ENCODE measurements at regions not wholly inside any gene's neighbourhood (a gene's known extent, or its start where the extent isn't known, plus 50 kb on each side); places are given as distances from the start of the nearest gene placed in this dataset.

GRCh38 chr3:22994781-22995180, 208.3 kb upstream of the UBE2E2 start:
- TF ChIP-seq, protein P1, sequence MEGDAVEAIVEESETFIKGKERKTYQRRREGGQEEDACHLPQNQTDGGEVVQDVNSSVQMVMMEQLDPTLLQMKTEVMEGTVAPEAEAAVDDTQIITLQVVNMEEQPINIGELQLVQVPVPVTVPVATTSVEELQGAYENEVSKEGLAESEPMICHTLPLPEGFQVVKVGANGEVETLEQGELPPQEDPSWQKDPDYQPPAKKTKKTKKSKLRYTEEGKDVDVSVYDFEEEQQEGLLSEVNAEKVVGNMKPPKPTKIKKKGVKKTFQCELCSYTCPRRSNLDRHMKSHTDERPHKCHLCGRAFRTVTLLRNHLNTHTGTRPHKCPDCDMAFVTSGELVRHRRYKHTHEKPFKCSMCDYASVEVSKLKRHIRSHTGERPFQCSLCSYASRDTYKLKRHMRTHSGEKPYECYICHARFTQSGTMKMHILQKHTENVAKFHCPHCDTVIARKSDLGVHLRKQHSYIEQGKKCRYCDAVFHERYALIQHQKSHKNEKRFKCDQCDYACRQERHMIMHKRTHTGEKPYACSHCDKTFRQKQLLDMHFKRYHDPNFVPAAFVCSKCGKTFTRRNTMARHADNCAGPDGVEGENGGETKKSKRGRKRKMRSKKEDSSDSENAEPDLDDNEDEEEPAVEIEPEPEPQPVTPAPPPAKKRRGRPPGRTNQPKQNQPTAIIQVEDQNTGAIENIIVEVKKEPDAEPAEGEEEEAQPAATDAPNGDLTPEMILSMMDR (IDR thresholded peaks at IDR 0.05; ENCODE audit: control extremely low read depth in 1 of 3, insufficient read depth in 1 of 3, low read depth in 1 of 3, low read length in 3 of 3) = no peak
- TF ChIP-seq KDM1A (IDR thresholded peaks at IDR 0.05; ENCODE audit: borderline replicate concordance, low read length) = no peak
- no peak for TF ChIP-seq MAFK (IDR thresholded peaks at IDR 0.05; ENCODE audit: low read depth, low read length)
- TF ChIP-seq GTF2F1 (IDR thresholded peaks at IDR 0.05; ENCODE audit: borderline replicate concordance, low read depth, low read length) = no peak
- TF ChIP-seq SP1 (IDR thresholded peaks at IDR 0.05; ENCODE audit: low read depth, low read length) = no peak
- no peak for TF ChIP-seq POU5F1 (IDR thresholded peaks at IDR 0.05; ENCODE audit: low read depth, low read length)
- no peak for TF ChIP-seq NANOG (IDR thresholded peaks at IDR 0.05; ENCODE audit: insufficient read depth, low read depth, low read length, poor library complexity, severe bottlenecking)

All from H1 (cell line).